Islet of Langerhans (tissue), 1 donor: ENCODE measurements at regions not wholly inside any gene's neighbourhood (a gene's known extent, or its start where the extent isn't known, plus 50 kb on each side); places are given as distances from the start of the nearest gene placed in this dataset.
"Not testable (repeated sequence)": the region's sequence is repeated elsewhere in the genome, so short reads cannot be mapped to it uniquely, and the experiment has no call there.

Source experiments
- FAIRE-seq: peaks from one replicate; lab custom pipeline; 2011; peaks lifted over from hg19 to GRCh38; lab: Jason Lieb, UNC

DNA sequence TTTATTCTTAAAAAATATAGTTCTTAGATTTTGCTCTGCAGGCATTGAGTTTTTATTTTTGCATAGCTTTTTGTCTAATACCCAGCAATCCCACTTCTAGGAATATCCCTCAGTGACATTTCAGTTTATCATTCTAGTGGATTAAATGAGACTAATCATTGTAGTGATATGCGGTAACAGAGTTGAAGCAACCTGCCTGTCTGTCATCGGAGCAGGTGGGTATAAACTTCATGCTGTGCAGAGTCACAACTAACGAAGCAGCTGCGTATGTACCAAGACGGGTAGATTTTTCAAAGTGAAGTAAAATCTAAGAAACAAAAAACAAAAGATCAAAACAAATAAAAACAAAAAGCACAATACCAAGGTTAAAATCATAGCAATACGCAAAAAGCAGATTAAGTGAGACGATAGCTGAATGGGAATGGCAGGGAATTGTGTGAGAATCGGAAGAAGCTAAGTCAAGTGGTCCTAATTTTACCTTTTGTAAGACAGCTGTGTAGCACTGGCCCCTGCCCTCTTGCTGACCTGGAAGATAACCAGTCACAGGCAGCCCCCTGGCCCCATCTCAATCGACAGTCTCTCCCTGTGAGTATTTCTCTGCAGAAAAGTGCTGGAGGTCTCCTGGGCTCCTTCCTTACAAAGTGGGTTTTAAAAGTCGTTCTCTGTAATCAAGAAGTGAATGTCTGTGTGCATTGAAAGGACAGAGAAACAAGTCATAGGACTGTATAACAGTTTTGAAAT, 169.2 kb downstream of the OR2B2 start:
- FAIRE-seq: no peak

DNA sequence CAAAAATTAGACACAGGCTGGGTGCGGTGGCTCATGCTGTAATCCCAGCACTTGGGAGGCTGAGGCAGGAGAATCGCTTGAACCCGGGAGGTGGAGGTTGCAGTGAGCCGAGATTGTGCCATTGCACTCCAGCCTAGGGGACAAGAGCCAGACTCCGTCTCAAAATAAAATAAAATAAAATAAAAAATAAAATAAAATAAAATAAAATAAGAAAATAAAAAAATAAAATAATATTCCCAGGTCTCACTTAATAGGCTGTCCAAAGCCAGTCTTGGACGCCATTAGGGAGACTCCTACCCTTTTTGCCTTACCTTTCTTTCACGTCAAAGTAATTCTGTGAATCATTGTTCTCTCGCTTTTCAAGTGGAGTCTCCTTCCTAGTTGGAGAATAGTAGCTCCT, 172.3 kb downstream of the OR2B2 start:
- not testable (repeated sequence) for FAIRE-seq

DNA sequence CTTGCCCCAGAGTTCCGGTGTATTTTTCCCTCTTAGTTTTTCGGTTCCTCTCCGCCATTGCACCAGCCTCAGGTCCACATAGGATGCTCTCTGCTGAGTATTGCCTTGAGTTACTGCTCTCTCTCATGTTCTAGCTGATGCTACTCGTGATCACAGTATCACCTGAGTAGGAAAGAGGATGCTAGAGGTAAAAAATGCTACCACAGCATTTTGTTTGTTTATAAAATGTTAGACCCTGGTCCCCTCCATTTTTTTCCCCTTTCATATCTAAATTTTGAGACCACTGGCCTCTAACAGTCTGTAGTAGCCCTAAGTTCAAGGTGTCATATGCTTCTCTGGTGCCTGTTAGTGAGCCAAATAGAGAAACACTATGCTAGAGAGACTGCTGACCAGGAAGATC, 175.5 kb downstream of the OR2B2 start:
- no peak for FAIRE-seq

- FAIRE-seq: no peak
Observed at GRCh38 chr6:27728442-27728841, 183.8 kb downstream of the OR2B2 start.

DNA sequence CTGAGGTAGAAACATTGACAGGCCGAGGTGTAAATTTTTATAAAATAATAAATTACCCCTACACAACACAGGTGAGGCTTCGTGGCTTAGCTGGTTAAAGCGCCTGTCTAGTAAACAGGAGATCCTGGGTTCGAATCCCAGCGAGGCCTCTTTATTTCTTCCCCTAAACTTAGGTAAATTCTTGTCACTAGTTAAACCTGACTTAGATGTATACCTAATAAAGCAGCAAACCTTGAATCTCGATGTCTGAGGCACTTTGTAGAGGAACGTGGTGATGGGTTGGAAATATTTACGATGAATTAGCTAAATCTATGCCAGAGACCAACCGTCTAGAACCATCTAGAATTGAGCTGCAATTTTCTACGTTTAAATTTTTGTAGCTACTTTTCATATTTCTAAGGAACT, 185.6 kb downstream of the OR2B2 start:
- no peak for FAIRE-seq

GRCh38 chr6:27720607-27721580, 191.3 kb downstream of the OR2B2 start:
- no peak for FAIRE-seq

- FAIRE-seq: not testable (repeated sequence)
Observed at GRCh38 chr6:27719039-27719438, 193.2 kb downstream of the OR2B2 start.

- FAIRE-seq: no peak
Observed at GRCh38 chr6:27706431-27706830, 205.8 kb downstream of the OR2B2 start.

- no peak for FAIRE-seq
Observed at GRCh38 chr6:27700337-27700736, 211.9 kb downstream of the OR2B2 start.

GRCh38 chr6:27694547-27694874, 217.7 kb downstream of the OR2B2 start:
- FAIRE-seq: no peak

GRCh38 chr6:27693766-27694546, 218.2 kb downstream of the OR2B2 start:
- FAIRE-seq: no peak

DNA sequence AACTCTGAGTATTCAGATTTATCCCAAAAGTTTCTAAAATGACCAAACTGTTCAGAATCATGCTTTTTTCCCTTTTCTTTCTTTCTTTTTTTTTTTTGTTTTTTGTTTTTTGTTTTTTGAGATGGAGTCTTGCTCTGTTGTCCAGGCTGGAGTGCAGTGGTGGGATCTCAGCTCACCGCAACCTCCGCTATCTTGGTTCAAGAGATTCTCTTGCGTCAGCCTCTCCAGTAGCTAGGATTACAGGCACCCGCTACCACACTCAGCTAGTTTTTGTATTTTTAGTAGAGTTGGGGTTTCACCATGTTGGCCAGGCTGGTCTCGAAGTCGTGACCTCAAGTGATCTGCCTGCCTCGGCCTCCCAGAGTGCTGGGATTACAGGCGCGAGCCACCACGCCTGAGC, 219.2 kb upstream of the ZNF184 start:
- not testable (repeated sequence) for FAIRE-seq

GRCh38 chr6:27688014-27688586, 215.2 kb upstream of the ZNF184 start:
- no peak for FAIRE-seq

DNA sequence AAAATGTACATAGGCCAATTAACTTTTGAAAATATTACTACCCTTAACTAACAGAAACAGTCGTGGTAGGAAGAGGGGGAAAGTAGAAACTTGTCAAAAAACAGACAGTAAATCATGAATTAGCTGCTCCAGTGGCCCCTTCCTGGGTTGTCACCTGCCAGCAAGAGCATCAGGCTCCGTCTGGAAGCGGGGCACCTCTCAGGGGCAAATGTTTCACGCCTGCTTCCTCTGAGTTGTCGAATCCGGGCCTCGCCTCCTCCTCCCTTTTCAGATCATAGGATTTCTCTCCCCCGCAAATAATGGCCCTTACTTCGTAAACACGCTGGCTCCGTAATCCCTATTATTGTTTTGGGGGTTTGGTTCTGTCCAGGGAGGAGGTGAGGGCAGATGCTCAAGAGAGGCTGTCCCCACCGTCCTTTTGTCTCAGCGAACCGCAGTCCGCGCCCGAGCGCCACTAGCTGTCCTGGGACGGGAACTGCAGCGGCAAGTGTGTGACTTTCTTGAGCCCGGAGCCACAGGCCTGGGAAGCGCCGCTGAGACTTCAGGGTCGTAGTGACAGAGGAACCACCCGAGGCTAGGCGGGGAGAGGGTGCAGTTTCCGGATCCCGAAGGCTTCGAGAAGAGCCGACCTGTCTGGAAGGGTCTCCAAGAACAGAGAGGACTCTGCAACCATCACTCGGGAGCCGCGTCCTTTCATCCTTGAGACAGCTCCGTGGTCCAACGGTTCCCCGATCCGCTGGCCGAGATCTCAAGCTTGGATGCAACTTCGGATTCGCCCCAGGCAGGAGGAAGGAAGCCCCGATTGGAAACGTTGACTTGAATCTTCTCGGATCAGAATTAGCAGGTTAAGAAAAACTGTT, 214.5 kb upstream of the ZNF184 start:
- FAIRE-seq: no peak

GRCh38 chr6:27685279-27685678, 212.4 kb upstream of the ZNF184 start:
- no peak for FAIRE-seq

- FAIRE-seq: no peak
Observed at GRCh38 chr6:27684264-27685211, 211.6 kb upstream of the ZNF184 start.

GRCh38 chr6:27679964-27680694, 207.2 kb upstream of the ZNF184 start:
- no peak for FAIRE-seq

DNA sequence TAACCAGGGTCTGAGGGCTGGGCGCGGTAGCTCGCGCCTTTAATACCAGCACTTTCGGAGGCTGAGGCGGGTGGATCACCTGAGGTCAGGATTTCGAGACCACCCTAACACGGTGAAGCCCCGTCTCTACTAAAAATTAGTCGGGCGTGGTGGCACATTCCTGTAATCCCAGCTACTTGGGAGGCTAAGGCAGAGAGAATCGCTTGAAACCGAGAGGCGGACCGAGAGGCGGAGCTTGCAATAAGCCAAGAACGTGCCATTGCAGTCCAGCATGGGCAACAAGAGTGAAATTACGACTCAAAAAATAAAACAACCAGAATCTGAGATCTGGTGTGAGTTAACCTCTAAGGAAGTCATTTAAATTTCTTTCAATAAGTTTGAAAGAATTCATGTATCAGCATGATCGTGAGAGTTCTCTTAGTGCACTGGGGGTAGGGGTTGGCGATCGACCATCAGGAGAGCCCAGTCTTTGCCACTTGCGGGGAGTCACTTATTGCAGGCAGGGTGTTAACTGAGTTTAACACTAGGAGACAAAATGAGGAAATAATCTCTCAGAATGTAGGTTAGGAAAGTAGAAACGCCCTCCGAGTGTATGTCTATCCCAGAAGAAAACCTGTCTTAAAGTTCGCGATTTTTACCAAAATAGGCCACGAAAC, 206.5 kb upstream of the ZNF184 start:
- FAIRE-seq: no peak

DNA sequence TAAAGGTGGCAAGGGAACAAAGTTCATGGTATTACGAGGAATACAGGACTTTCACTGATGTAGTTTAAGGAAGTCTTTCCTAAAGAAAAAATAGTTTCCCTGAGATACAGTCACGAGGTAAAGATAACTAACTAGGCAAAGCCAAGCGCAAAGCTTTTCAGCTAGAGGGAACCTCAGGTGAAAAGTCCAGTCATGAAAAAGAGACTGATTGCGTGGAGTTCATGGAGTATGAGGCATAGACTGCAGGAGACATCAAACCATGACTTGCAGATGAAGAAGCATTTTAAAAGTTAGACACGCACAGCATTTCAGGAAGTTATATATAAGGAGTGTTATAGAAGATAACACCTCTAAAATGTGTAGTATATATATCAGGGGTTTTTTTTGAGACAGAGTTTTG, 205.6 kb upstream of the ZNF184 start:
- no peak for FAIRE-seq
